ENCODE measurements at regions not wholly inside any gene's neighbourhood (a gene's known extent, or its start where the extent isn't known, plus 50 kb on each side); places are given as distances from the start of the nearest gene placed in this dataset.

DNA sequence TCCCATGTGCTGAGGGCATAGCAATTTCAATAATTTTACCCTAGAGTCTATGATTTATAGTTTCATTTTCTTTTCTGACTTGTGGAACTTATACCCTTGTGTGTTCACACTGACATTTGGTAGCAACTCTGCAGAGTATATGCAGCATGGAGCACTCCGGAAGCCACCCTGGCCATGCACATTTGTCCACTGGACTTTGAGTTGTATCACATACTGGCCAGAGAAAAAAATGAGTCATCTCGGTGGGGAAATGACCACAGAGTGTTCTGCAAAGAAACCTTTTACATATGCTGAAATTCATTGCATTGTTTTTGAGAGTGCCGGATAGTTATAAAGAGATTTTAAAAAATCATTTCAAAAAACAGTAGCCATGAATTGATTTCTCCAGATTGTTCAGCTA, 164.8 kb upstream of the COBL start:
- Mint-ChIP-seq H3K4me1 (ENCODE audit: low read depth) (no peaks in the 10 kb centered on the region), H3K27ac (ENCODE audit: unreplicated experiment) (no peak overlapping the region), H3K9me3 (ENCODE audit: low read depth) (peaks cover 6% of the 10 kb centered on the region), H3K27me3 (ENCODE audit: low read depth) (peaks cover 2% of the 10 kb centered on the region), H3K4me3 (ENCODE audit: unreplicated experiment) (no peak overlapping the region), H3K36me3 (ENCODE audit: low read depth) (no peaks in the 10 kb centered on the region)
- TF ChIP-seq, protein P1, sequence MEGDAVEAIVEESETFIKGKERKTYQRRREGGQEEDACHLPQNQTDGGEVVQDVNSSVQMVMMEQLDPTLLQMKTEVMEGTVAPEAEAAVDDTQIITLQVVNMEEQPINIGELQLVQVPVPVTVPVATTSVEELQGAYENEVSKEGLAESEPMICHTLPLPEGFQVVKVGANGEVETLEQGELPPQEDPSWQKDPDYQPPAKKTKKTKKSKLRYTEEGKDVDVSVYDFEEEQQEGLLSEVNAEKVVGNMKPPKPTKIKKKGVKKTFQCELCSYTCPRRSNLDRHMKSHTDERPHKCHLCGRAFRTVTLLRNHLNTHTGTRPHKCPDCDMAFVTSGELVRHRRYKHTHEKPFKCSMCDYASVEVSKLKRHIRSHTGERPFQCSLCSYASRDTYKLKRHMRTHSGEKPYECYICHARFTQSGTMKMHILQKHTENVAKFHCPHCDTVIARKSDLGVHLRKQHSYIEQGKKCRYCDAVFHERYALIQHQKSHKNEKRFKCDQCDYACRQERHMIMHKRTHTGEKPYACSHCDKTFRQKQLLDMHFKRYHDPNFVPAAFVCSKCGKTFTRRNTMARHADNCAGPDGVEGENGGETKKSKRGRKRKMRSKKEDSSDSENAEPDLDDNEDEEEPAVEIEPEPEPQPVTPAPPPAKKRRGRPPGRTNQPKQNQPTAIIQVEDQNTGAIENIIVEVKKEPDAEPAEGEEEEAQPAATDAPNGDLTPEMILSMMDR (IDR thresholded peaks at IDR 0.05): no peak
- no peak for DNase-seq (ENCODE audit: low spot score)

DNA sequence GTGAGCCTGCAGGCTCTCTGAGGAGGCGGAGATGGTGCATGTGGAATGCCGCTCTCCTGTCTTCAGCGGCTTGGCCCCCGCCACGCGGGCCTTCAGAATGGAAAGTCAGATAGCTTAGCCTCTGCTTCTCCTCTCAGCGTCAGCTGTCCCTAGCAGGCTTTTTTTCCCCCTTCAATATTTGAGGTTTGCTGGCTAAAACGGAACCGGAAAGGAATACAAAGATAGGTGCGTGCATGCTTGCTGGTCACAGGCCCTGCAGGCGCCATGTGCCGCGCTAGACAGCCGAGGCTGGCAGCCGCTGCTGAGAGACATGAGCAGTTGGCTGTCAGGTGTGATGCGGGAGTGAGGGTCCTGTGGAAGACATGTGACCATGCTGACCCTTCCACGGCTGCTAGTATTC, 161.2 kb upstream of the COBL start:
- TF ChIP-seq, protein P1 (IDR thresholded peaks at IDR 0.05): no peak
- Mint-ChIP-seq H3K36me3 (ENCODE audit: low read depth) (no peaks in the 10 kb centered on the region), H3K27me3 (ENCODE audit: low read depth) (no peaks in the 10 kb centered on the region), H3K27ac (ENCODE audit: unreplicated experiment) (no peak overlapping the region), H3K4me3 (ENCODE audit: unreplicated experiment) (no peak overlapping the region), H3K9me3 (ENCODE audit: low read depth) (peaks cover 7% of the 10 kb centered on the region), H3K4me1 (ENCODE audit: low read depth) (no peaks in the 10 kb centered on the region)
- DNase-seq (ENCODE audit: low spot score): no peak

DNA sequence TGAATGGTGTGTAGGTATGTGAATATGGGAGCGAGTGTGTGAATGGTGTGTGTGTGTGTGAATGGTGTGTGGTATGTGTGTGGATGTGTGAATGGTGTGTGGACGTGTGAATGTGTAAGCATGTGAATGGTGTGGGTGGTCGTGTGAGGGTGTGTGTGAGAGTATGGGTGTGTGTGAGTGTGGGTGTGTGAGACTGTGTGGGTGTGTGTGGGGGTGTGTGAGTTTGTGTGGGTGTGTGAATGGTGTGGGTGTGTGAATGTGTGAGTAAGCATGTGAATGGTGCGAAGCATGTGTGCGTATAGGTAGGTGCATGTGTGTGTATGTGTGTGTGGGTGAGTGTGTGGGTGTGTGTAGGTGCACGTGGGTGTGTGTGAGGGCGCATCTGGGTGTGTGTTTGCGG, 160.7 kb upstream of the COBL start:
- Mint-ChIP-seq H3K27ac (ENCODE audit: unreplicated experiment) (no peak overlapping the region), H3K4me3 (ENCODE audit: unreplicated experiment) (no peak overlapping the region), H3K9me3 (ENCODE audit: low read depth) (peaks cover 7% of the 10 kb centered on the region), H3K36me3 (ENCODE audit: low read depth) (no peaks in the 10 kb centered on the region), H3K4me1 (ENCODE audit: low read depth) (no peaks in the 10 kb centered on the region), H3K27me3 (ENCODE audit: low read depth) (no peaks in the 10 kb centered on the region)
- TF ChIP-seq, protein P1 (IDR thresholded peaks at IDR 0.05): no peak
- no peak for DNase-seq (ENCODE audit: low spot score)

DNA sequence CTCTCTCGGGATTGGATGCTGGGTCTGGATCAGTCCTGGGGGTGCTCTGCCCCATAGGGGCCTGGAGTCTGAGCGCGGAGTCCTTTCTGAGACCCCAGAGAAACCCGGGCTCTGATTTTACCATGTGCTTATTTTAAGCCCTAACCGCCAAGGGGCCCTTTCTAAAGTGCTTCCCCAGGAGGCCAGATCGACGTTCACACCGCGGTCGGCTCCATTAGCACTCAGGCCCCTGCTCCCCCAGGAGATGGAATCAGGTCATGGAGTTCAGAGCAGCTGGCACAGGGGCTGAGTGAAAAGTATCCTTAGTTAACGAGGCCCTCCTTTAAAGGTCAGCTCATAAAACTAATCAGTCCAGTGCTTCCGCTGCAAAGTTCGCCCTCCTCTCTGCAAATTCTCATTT, 159.4 kb upstream of the COBL start:
- Mint-ChIP-seq H3K36me3 (ENCODE audit: low read depth) (no peaks in the 10 kb centered on the region), H3K4me3 (ENCODE audit: unreplicated experiment) (no peak overlapping the region), H3K9me3 (ENCODE audit: low read depth) (peaks cover 7% of the 10 kb centered on the region), H3K4me1 (ENCODE audit: low read depth) (no peaks in the 10 kb centered on the region), H3K27ac (ENCODE audit: unreplicated experiment) (no peak overlapping the region), H3K27me3 (ENCODE audit: low read depth) (peaks cover 9% of the 10 kb centered on the region)
- TF ChIP-seq, protein P1 (IDR thresholded peaks at IDR 0.05): no peak
- DNase-seq (ENCODE audit: low spot score): no peak

DNA sequence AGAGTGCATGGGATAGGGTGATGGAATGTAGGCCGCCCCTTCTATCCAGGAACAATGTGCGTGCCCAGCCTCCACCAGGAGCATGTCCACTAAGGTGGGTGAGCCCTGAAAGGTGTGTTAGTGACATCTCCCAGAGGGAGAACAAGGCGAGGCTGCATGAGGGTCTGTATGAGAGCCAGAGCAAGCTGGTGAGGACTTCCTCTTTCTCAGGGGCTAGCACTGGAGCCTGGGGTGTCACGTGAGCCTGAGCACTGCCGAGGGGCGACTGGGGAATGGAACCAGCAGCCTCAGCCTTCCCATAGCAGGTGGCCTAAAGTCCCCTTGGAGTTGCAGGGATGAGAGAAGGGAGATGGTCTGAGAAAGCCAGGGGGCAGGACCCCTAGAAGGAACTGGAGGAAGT, 156.3 kb upstream of the COBL start:
- Mint-ChIP-seq H3K9me3 (ENCODE audit: low read depth) (peaks cover 7% of the 10 kb centered on the region), H3K4me3 (ENCODE audit: unreplicated experiment) (no peak overlapping the region), H3K27ac (ENCODE audit: unreplicated experiment) (no peak overlapping the region), H3K36me3 (ENCODE audit: low read depth) (no peaks in the 10 kb centered on the region), H3K27me3 (ENCODE audit: low read depth) (peaks cover 13% of the 10 kb centered on the region), H3K4me1 (ENCODE audit: low read depth) (no peaks in the 10 kb centered on the region)
- TF ChIP-seq, protein P1 (IDR thresholded peaks at IDR 0.05): no peak
- no peak for DNase-seq (ENCODE audit: low spot score)

All from chondrocyte (in vitro differentiated cells).